ENCODE measurements at regions not wholly inside any gene's neighbourhood (a gene's known extent, or its start where the extent isn't known, plus 50 kb on each side); places are given as distances from the start of the nearest gene placed in this dataset.

DNA sequence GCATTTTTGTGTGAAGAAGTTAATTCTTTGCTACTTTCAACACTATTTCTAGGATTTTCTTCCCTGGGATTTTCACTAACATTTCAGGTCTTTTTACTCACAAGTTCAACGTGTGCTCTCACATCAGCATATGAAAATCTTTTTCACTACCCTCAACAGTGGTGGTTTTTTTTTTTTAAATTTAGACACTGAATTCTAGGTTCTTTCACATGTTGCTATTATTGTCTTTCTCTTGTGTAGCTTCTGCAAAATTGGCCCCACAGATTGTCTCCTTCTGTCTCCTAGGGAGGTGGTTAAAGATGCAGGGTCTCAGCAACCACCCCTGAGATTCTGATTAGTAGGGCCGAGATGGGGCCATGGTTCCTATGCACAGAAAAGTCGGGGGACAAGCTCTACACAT is 165.0 kb upstream of the GPR26 start:
- no peak for DNase-seq

DNA sequence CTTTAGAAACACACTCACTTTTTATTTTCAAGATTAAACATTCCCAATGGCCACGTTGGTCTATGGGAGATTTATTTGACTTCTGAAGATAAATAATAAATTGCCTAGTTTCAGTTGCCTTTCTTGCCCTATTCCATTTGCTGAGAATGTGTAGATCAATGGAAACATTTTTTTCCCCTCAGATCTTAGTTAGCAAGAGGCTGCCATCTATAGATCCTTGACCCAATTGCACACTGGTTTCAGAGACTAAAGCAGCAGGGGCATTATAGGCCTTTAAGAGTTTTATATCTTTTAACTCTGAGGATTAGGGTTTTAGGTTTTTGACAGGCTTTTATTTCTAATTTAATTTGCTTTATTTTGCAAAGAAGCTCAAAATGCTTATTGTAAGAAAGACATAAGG is 163.2 kb upstream of the GPR26 start:
- no peak for DNase-seq

GRCh38 chr10:123506455-123506854 is 159.7 kb upstream of the GPR26 start:
- DNase-seq, result no peak

DNA sequence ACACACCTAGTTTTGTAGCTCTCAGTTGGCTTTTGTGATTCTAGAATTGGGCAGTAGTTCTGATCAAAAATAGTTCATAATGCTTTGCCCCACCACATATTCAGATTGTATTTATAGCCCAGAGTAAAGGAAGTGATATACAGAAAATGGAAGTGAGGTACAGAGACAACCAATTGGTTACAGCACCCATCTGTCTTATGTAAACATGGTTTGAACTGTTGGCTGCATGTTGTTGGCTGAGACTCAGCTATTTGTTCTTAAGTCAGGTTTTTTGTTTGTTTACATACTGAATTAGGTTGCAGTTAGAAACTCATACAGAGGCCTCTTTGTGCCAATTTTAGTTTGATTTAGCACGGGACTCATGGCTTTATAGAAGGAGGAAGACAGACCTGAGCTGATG is 158.9 kb upstream of the GPR26 start:
- DNase-seq, result no peak

GRCh38 chr10:123509338-123509737 is 156.8 kb upstream of the GPR26 start:
- DNase-seq, result no peak

DNA sequence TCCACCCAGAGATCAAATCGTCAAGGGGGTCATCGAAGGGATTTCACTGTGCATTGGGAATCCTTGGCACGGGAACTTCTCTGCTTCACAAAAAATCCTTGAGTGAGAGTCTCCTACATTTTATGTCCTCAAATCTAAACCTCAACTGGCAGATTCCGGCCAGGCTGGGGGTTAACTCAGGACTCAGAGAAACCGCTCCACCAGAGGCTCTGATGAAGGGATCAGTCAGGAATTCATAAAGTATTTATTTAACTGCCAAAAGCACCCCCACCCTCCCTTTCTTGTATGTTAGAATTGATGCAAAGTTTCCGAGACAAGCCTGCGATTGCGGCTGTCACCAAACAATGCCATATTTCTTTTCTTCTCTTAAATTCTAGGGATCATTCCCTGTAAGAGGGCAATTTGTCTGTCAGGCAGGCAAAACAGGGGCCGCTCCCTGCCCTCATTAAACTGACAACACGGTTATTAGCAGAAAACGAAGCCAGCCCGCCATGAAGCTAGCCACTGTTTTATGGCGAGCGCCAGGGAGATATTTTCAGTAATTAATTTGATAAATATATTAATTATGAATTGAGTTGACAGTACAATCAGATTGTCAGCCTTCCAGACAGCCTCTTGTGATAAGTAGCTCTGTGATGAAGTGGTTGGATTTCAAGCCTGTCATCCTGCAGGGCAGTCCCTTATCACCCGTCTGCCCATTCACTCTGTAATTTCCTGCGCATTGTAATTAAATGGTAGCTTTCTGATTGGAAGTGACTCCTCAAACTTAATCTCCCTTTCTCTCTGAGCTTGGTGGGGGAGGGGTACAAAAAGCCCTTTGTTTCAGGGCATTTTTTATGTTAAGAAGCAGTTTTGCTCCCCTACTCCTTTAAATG is 153.0 kb upstream of the GPR26 start:
- DNase-seq, result no peak

- no peak for DNase-seq
These were observed 152.3 kb upstream of the GPR26 start for GRCh38 chr10:123513870-123514269.

- DNase-seq, result no peak
These were observed 151.2 kb upstream of the GPR26 start for GRCh38 chr10:123514996-123515395.

GRCh38 chr10:123515661-123516060 is 150.5 kb upstream of the GPR26 start:
- DNase-seq, result no peak

DNA sequence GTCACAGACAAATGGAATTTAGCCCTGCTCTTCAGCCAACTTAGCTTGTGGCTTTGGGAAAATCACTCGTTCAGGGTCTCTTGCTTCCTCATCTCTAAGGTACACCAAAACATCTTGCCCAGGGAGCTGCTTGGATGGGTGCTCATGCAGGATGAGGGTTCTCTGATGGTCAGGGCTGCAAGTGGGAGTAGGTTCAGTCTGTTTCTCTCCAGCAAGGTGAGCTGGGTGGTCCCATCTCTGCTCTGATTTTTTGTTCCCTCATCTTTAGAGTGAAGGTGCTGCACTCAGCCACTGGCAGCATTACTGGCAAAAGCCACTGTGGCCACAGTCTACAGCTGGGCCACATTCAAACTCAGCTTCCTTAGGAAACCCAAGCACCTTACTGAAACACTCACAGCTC is 149.9 kb upstream of the GPR26 start:
- no peak for DNase-seq

DNA sequence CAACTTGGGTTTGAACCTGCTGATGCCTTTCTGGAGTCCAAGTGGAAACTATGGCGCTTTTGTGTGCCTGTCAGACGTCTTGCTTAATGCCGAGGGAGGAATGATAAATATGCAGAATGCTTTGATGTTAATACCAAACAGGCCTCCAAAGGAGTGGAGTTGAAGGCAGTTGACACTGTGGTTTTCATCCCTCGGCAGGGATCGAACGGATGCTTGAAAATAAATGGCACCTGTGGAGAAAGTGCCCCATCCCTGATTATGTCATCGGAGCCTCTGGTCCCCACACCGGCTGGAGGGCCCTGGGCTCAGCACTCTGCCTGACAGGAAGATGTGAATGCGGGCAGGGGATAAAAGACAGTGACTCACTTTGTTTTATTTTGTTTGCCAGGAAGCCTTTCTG is 148.7 kb upstream of the GPR26 start:
- DNase-seq, result no peak

DNA sequence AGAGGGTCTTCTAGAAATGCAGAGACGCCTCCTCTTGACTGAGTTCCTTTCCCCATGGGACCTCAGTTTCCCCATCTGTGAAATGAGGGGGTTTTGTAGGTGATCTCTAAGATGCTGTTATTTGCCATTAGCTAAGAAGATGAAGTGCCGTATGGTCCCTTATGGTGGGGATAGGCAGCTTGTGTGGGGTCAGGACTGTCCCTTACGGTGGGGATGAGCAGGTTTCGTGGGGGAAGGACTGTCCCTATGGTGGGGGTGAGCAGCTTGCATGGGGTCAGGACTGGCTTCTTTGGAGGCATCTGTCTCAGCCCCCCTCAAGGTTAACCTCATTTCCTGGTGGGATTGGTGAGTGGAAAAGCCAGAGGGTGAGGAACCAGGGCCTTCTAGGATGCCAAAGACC is 148.3 kb upstream of the GPR26 start:
- no peak for DNase-seq

DNA sequence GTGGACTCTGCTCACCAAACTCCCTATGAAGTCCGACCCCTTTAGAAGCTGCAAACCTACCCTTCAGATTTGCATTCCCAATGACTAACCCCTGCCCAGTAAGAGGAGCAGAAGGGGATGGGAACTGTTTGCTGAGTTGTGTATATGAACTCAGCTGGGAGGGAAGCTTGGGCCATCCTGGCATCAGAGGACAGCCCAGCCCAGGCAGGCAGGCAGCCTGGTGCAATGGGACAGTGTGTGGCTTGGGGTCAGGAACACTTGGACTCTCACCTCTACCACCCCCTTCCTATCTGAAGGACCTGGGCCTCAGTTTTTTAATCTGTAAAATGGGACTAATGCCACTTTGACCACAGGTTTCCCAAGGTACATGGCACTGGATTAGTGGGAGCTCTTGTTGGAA is 147.4 kb upstream of the GPR26 start:
- DNase-seq, result no peak

- no peak for DNase-seq
These were observed 146.3 kb upstream of the GPR26 start for GRCh38 chr10:123519861-123520260.

DNA sequence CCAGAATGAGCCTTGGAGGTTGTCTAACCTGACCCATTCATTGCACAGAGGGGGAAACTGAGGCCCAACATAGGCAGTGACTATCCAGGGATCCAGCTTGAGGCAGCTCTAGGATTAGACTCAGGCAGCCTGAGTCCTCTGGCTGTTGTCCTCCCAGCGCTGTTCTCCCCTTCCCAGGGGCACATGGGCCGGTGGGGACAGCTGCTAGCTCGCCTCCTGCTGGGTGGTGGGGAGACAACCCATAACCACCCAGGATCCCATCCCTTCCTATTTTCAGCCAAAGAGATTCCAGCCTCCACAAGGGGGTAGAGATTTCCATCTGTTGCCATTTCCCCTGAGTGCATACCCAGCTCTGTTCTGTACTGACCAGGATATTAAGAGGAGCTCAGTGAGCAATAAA is 145.1 kb upstream of the GPR26 start:
- no peak for DNase-seq

DNA sequence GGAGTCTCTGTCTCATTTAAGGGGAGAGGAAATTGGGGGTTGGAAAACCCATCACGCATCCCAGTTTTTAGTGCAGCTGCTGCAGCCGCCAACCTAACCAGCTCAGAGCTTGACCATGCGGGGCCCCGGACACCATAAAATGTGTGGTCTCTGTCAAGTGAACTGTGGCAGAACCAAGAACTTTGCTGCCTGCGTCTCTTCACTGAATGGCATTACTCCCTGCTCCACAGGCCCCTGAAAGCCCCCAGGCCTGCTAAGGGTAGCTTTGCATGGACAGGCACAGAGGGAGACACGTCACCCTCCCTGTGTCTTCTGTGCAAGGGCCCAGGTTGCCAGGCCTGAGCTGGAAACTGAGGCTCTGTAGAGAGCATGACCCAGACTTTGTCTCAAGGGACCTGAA is 144.6 kb upstream of the GPR26 start:
- DNase-seq, result no peak

DNA sequence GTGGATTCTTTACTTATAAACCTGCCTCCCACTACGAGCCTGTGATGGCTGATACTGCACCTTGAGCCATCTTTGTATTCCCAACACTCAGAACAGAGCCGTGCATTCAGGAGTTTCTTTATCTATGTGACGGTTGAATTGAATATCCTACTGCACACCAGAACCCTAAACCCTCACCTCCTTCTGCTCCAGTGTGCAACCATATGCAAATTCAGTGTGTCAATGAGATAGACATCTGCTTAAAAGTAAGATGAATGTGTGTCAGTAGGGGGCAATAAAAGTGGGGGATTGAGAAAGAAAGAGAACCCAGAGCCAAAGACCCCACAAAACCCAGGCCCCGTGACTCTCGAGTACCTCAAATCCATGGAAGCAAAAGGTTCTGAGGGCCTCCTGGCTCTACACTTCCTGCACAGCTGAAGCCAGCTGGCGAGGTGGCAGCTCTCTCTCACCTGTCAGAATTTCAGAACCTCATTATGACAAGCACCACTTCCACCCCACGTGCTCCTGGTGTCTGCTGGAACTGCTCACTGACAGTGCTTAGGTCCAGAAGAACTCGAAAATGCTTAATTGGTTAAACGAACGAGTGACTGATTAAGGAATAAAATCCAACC is 143.3 kb upstream of the GPR26 start:
- DNase-seq, result no peak

- DNase-seq, result no peak
These were observed 142.3 kb upstream of the GPR26 start for GRCh38 chr10:123523833-123524232.

GRCh38 chr10:123526356-123527064 is 139.6 kb upstream of the GPR26 start:
- DNase-seq, result no peak

GRCh38 chr10:123527151-123527550 is 139.0 kb upstream of the GPR26 start:
- DNase-seq, result no peak

- no peak for DNase-seq
These were observed 136.9 kb upstream of the GPR26 start for GRCh38 chr10:123529146-123529760.

DNA sequence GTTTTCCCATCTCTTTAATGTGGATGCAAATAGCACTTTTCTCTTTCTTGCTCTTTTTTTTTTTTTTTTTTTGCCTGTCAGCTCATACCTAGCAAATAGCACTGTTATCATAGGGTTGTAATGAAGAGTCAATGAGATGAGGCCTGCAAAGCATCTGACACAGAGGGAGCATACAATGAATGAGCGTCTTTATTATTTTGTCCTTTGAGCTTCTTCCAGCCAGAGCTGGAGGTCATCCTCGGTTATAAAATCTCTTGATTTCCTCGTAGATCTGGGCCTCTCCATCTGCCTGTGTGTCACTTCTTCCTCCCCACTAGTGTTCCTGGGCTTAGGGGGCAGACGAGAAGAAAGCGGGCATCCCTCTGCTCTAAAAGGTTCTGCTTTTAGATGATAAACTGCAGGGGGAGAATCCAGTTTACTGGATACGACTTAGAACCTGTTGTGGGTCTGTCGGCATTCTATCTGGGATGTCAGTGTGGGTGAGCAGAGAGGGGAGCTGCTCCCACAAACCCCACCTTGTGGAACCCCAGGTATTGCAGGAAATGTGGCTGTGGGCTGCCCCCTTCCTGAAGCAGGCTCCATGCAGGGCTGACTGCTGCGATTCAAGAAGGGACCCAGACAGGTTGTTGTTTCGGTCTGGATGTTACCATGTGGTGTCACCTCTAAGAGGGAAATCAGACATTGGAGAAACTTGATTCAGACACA is 135.8 kb upstream of the GPR26 start:
- DNase-seq, result no peak

- DNase-seq, result no peak
These were observed 130.8 kb upstream of the GPR26 start for GRCh38 chr10:123535386-123535785.

Measured in stimulated activated CD4-positive, alpha-beta T cell treated with anti-CD3 and anti-CD28 coated beads, Interleukin-4, amount 100 ng/mL, for 1 hour (primary cell).